ENCODE measurements at regions not wholly inside any gene's neighbourhood (a gene's known extent, or its start where the extent isn't known, plus 50 kb on each side); places are given as distances from the start of the nearest gene placed in this dataset.

GRCh38 chr1:238115852-238116251 is 225.1 kb upstream of the ZP4 start:
- H3K36me3 ChIP-seq: no peaks in the 10 kb centered on the region
- H3K27me3 ChIP-seq: no peaks in the 10 kb centered on the region
- no peak for DNase-seq
- H3K27ac ChIP-seq: no peak overlapping the region
- H3K4me1 ChIP-seq: no peaks in the 10 kb centered on the region
- intact Hi-C loops (cut with DNase I): no loop called here
- TF ChIP-seq CTCF (IDR thresholded peaks at IDR 0.05): no peak
- no peaks in the 10 kb centered on the region for H3K9me3 ChIP-seq
- no peak for ATAC-seq
- H3K4me3 ChIP-seq: no peak overlapping the region

- no peaks in the 10 kb centered on the region for H3K4me1 ChIP-seq
- H3K27me3 ChIP-seq: no peaks in the 10 kb centered on the region
- DNase-seq: no peak
- no peak overlapping the region for H3K27ac ChIP-seq
- no peak for ATAC-seq
- no peaks in the 10 kb centered on the region for H3K36me3 ChIP-seq
- H3K9me3 ChIP-seq: no peaks in the 10 kb centered on the region
- TF ChIP-seq CTCF (IDR thresholded peaks at IDR 0.05): no peak
- intact Hi-C loops (cut with DNase I): no loop called here
- no peak overlapping the region for H3K4me3 ChIP-seq
Observed at GRCh38 chr1:238112952-238113621, 222.4 kb upstream of the ZP4 start.

- DNase-seq: no peak
- intact Hi-C loops (cut with DNase I): no loop called here
- TF ChIP-seq CTCF (IDR thresholded peaks at IDR 0.05): no peak
Observed at GRCh38 chr1:238111516-238111915, 220.8 kb upstream of the ZP4 start.

GRCh38 chr1:238111081-238111480 is 220.4 kb upstream of the ZP4 start:
- no peak for ATAC-seq
- no peaks in the 10 kb centered on the region for H3K9me3 ChIP-seq
- no peaks in the 10 kb centered on the region for H3K27me3 ChIP-seq
- H3K4me3 ChIP-seq: no peak overlapping the region
- no peak for DNase-seq
- intact Hi-C loops (cut with DNase I): no loop called here
- H3K27ac ChIP-seq: no peak overlapping the region
- TF ChIP-seq CTCF (IDR thresholded peaks at IDR 0.05): no peak
- no peaks in the 10 kb centered on the region for H3K36me3 ChIP-seq
- H3K4me1 ChIP-seq: no peaks in the 10 kb centered on the region

More at GRCh38 chr1:238111516-238111915, 220.8 kb upstream of the ZP4 start:
- H3K9me3 ChIP-seq: no peaks in the 10 kb centered on the region
- no peaks in the 10 kb centered on the region for H3K27me3 ChIP-seq
- H3K36me3 ChIP-seq: no peaks in the 10 kb centered on the region
- no peak overlapping the region for H3K4me3 ChIP-seq
- H3K4me1 ChIP-seq: no peaks in the 10 kb centered on the region
- no peak overlapping the region for H3K27ac ChIP-seq
- ATAC-seq: no peak

GRCh38 chr1:238108417-238108816 is 217.7 kb upstream of the ZP4 start:
- ATAC-seq: no peak

More at GRCh38 chr1:238108417-238108816, 217.7 kb upstream of the ZP4 start:
- Histone ChIP-seq H3K27ac (no peak overlapping the region), H3K27me3 (no peaks in the 10 kb centered on the region), H3K9me3 (peaks cover 0 to 7% of the 10 kb centered on the region in 2 donors), H3K4me1 (no peaks in the 10 kb centered on the region), H3K36me3 (no peaks in the 10 kb centered on the region), H3K4me3 (no peak overlapping the region)
- no peak for DNase-seq
- TF ChIP-seq CTCF (IDR thresholded peaks at IDR 0.05): no peak
- intact Hi-C loops (cut with DNase I): no loop called here
